ENCODE measurements at regions not wholly inside any gene's neighbourhood (a gene's known extent, or its start where the extent isn't known, plus 50 kb on each side); places are given as distances from the start of the nearest gene placed in this dataset.

GRCh38 chr2:39542523-39542922 lies 105.4 kb upstream of the MAP4K3 start:
- intact Hi-C loops (cut with micrococcal nuclease; ENCODE audit: unreplicated experiment) = no loop called here
- POLR2A ChIA-PET (ENCODE audit: low non-redundant PET) = no interaction called here
- Histone ChIP-seq H3K4me3 (ENCODE audit: low read depth, low read length, poor library complexity, severe bottlenecking) (no peak overlapping the region), H3K27ac (ENCODE audit: low read depth, low read length, poor library complexity, severe bottlenecking) (no peak overlapping the region), H3K9me3 (ENCODE audit: low read depth, low read length, poor library complexity, severe bottlenecking) (no peaks in the 10 kb centered on the region), H3K36me3 (ENCODE audit: insufficient read depth, low read length, poor library complexity, severe bottlenecking) (no peaks in the 10 kb centered on the region), H3K4me1 (ENCODE audit: insufficient read depth, low read length, poor library complexity, severe bottlenecking) (peaks cover 12% of the 10 kb centered on the region), H3K27me3 (replicated peaks; ENCODE audit: insufficient read depth, low read depth, low read length, poor library complexity) (no peaks in the 10 kb centered on the region)
- CTCF ChIA-PET = no interaction called here
- BruUV-seq (replicated peaks) = no TSS peak
- DNase-seq (ENCODE audit: low spot score) = no peak
- TF ChIP-seq EZH2 (IDR thresholded peaks at IDR 0.05; ENCODE audit: borderline replicate concordance, low read depth, low read length, poor library complexity, severe bottlenecking) = no peak
- TF ChIP-seq CTCF (conservative IDR thresholded peaks at IDR 0.05; ENCODE audit: low read depth, low read length) = no peak

- intact Hi-C loops (cut with micrococcal nuclease; ENCODE audit: unreplicated experiment) = no loop called here
- POLR2A ChIA-PET (ENCODE audit: low non-redundant PET) = no interaction called here
- BruUV-seq (replicated peaks) = no TSS peak
These were observed 108.9 kb upstream of the MAP4K3 start for GRCh38 chr2:39545957-39546356.

GRCh38 chr2:39546409-39546808 lies 109.3 kb upstream of the MAP4K3 start:
- DNase-seq (ENCODE audit: low spot score) = no peak
- H3K27ac ChIP-seq (ENCODE audit: low read depth, low read length, poor library complexity, severe bottlenecking) = no peak overlapping the region
- H3K9me3 ChIP-seq (ENCODE audit: low read depth, low read length, poor library complexity, severe bottlenecking) = no peaks in the 10 kb centered on the region
- CTCF ChIA-PET = no interaction called here
- H3K4me1 ChIP-seq (ENCODE audit: insufficient read depth, low read length, poor library complexity, severe bottlenecking) = peaks cover 9% of the 10 kb centered on the region
- H3K36me3 ChIP-seq (ENCODE audit: insufficient read depth, low read length, poor library complexity, severe bottlenecking) = no peaks in the 10 kb centered on the region
- no peaks in the 10 kb centered on the region for H3K27me3 ChIP-seq (replicated peaks; ENCODE audit: insufficient read depth, low read depth, low read length, poor library complexity)
- intact Hi-C loops (cut with micrococcal nuclease; ENCODE audit: unreplicated experiment) = no loop called here
- TF ChIP-seq EZH2 (IDR thresholded peaks at IDR 0.05; ENCODE audit: borderline replicate concordance, low read depth, low read length, poor library complexity, severe bottlenecking) (no peak), CTCF (conservative IDR thresholded peaks at IDR 0.05; ENCODE audit: low read depth, low read length) (no peak)
- no TSS peak for BruUV-seq (replicated peaks)
- H3K4me3 ChIP-seq (ENCODE audit: low read depth, low read length, poor library complexity, severe bottlenecking) = no peak overlapping the region
- POLR2A ChIA-PET (ENCODE audit: low non-redundant PET) = no interaction called here

More at GRCh38 chr2:39545957-39546356, 108.9 kb upstream of the MAP4K3 start:
- Histone ChIP-seq H3K4me3 (ENCODE audit: low read depth, low read length, poor library complexity, severe bottlenecking) (no peak overlapping the region), H3K9me3 (ENCODE audit: low read depth, low read length, poor library complexity, severe bottlenecking) (no peaks in the 10 kb centered on the region), H3K4me1 (ENCODE audit: insufficient read depth, low read length, poor library complexity, severe bottlenecking) (peaks cover 9% of the 10 kb centered on the region), H3K27me3 (replicated peaks; ENCODE audit: insufficient read depth, low read depth, low read length, poor library complexity) (no peaks in the 10 kb centered on the region), H3K27ac (ENCODE audit: low read depth, low read length, poor library complexity, severe bottlenecking) (no peak overlapping the region), H3K36me3 (ENCODE audit: insufficient read depth, low read length, poor library complexity, severe bottlenecking) (no peaks in the 10 kb centered on the region)
- DNase-seq (ENCODE audit: low spot score) = no peak
- CTCF ChIA-PET = no interaction called here
- TF ChIP-seq CTCF (conservative IDR thresholded peaks at IDR 0.05; ENCODE audit: low read depth, low read length) (no peak), EZH2 (IDR thresholded peaks at IDR 0.05; ENCODE audit: borderline replicate concordance, low read depth, low read length, poor library complexity, severe bottlenecking) (no peak)

Measured in A673 (cell line).